Activated B cell treated with CpG ODN at 0.5 μM for 24 hours (primary cell): ENCODE measurements at regions not wholly inside any gene's neighbourhood (a gene's known extent, or its start where the extent isn't known, plus 50 kb on each side); places are given as distances from the start of the nearest gene placed in this dataset.

Experiments
- ATAC-seq: fragments of 200-7000 bp; cut with Tn5 transposase; one replicate; pipeline ENCODE4 v1.10.0; 2021; ENCODE audit warnings: low read depth, mild to moderate bottlenecking, moderate library complexity
- CTCF ChIA-PET: fragments of 350-600 bp; sonication (Branson Sonifier 250); formaldehyde crosslinking; loops from one replicate; lab custom pipeline; 2021; ENCODE audit warnings: antibody characterized with exemption; lab: Charles Lee
- POLR2A ChIA-PET: fragments of 350-600 bp; sonication (Branson Sonifier 250); formaldehyde crosslinking; loops from one replicate; lab custom pipeline; 2021; ENCODE audit warnings: antibody characterized with exemption; lab: Charles Lee
- DNase-seq: peaks from one replicate; pipeline ENCODE4 v3.0.0; 2022
- H3K27ac Mint-ChIP-seq: one replicate; pipeline ENCODE4 v1.8.0; 2020; ENCODE audit warnings: mixed read lengths
- H3K27me3 Mint-ChIP-seq: one replicate; pipeline ENCODE4 v1.8.0; 2021; ENCODE audit warnings: mixed read lengths
- H3K36me3 Mint-ChIP-seq: one replicate; pipeline ENCODE4 v1.8.0; 2021; ENCODE audit warnings: low read depth, mixed read lengths
- H3K4me1 Mint-ChIP-seq: one replicate; pipeline ENCODE4 v1.8.0; 2021; ENCODE audit warnings: mixed read lengths
- H3K4me3 Mint-ChIP-seq: one replicate; pipeline ENCODE4 v1.8.0; 2020; ENCODE audit warnings: mild to moderate bottlenecking, mixed read lengths
- H3K9me3 Mint-ChIP-seq: one replicate; pipeline ENCODE4 v1.8.0; 2020; ENCODE audit warnings: mixed read lengths
- intact Hi-C: fragments of 100-400 bp; cut with micrococcal nuclease; formaldehyde crosslinking; loops from one replicate; pipeline ENCODE4 v1.15.1; 2024
- TF ChIP-seq, protein P1 (sequence below): fragments of 200-600 bp; IDR thresholded peaks from one replicate; pipeline ENCODE4 v1.8.0; 2022; ENCODE audit warnings: antibody characterized with exemption, mild to moderate bottlenecking

- DNase-seq (no peak), ATAC-seq (no peak)
- Mint-ChIP-seq H3K27me3 (no peaks in the 10 kb centered on the region), H3K4me1 (peaks cover 3% of the 10 kb centered on the region), H3K9me3 (no peaks in the 10 kb centered on the region), H3K4me3 (no peak overlapping the region), H3K27ac (no peak overlapping the region), H3K36me3 (no peaks in the 10 kb centered on the region)
- ChIA-PET CTCF (interaction anchor here (0.6 to 1.2 kb wide), 2 partner anchors 102 to 1286 kb away, joined by 3 to 4 read pairs; no protein-coding TSS in a partner anchor), POLR2A (no interaction called here)
- intact Hi-C loops = no loop called here
- TF ChIP-seq, protein P1, sequence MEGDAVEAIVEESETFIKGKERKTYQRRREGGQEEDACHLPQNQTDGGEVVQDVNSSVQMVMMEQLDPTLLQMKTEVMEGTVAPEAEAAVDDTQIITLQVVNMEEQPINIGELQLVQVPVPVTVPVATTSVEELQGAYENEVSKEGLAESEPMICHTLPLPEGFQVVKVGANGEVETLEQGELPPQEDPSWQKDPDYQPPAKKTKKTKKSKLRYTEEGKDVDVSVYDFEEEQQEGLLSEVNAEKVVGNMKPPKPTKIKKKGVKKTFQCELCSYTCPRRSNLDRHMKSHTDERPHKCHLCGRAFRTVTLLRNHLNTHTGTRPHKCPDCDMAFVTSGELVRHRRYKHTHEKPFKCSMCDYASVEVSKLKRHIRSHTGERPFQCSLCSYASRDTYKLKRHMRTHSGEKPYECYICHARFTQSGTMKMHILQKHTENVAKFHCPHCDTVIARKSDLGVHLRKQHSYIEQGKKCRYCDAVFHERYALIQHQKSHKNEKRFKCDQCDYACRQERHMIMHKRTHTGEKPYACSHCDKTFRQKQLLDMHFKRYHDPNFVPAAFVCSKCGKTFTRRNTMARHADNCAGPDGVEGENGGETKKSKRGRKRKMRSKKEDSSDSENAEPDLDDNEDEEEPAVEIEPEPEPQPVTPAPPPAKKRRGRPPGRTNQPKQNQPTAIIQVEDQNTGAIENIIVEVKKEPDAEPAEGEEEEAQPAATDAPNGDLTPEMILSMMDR = no peak
Observed at GRCh38 chr3:113152849-113153248, 58.5 kb upstream of the BOC start.

DNA sequence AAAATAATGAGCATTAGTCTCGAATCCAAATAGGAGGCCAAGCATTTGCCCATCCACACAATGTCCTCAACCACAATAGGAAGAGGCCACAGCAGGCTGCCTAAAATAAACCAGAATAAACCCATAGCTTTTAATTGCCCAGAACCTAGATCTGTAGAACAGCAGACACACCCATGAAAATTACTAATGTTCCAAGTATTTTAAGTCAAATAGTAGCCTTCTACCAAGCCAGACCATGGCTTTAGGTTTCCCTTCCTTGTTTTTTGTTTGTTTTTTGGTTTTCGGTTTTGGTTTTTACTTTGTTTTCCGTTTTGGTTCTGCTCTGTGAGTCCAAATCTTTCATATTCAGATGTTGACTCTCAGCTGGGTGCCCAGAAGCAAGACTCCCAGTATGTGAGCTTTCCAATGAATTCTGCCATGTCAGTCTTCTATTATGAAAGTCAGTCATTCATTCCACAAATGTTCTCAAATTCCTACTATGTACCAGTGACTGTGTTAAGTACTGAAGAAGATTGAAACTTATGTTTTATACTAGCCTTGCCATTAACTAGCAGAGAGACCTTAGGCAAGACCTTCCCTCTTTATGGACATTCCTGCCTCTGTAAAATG, 57.8 kb upstream of the BOC start:
- Mint-ChIP-seq H3K36me3 (no peaks in the 10 kb centered on the region), H3K9me3 (no peaks in the 10 kb centered on the region), H3K4me3 (no peak overlapping the region), H3K27me3 (no peaks in the 10 kb centered on the region), H3K4me1 (peaks cover 3% of the 10 kb centered on the region), H3K27ac (no peak overlapping the region)
- ChIA-PET POLR2A (no interaction called here), CTCF (interaction anchor here (0.6 to 1.2 kb wide), 2 partner anchors 103 to 1286 kb away, joined by 3 to 4 read pairs; no protein-coding TSS in a partner anchor)
- intact Hi-C loops = no loop called here
- DNase-seq = no peak
- ATAC-seq = no peak
- TF ChIP-seq, protein P1 = no peak

- Mint-ChIP-seq H3K36me3 (no peaks in the 10 kb centered on the region), H3K4me1 (peaks cover 3% of the 10 kb centered on the region), H3K4me3 (no peak overlapping the region), H3K27me3 (no peaks in the 10 kb centered on the region), H3K27ac (no peak overlapping the region), H3K9me3 (no peaks in the 10 kb centered on the region)
- DNase-seq (no peak), ATAC-seq (no peak)
- POLR2A ChIA-PET = no interaction called here
- TF ChIP-seq, protein P1 = no peak
- CTCF ChIA-PET = no interaction called here
- intact Hi-C loops = no loop called here
Observed at GRCh38 chr3:113156816-113157333, 54.5 kb upstream of the BOC start.

GRCh38 chr3:113157408-113158030, 53.8 kb upstream of the BOC start:
- Mint-ChIP-seq H3K27me3 (no peaks in the 10 kb centered on the region), H3K4me3 (no peak overlapping the region), H3K9me3 (no peaks in the 10 kb centered on the region), H3K36me3 (no peaks in the 10 kb centered on the region), H3K4me1 (peaks cover 3% of the 10 kb centered on the region), H3K27ac (no peak overlapping the region)
- intact Hi-C loops = no loop called here
- DNase-seq = no peak
- no peak for ATAC-seq
- ChIA-PET CTCF (no interaction called here), POLR2A (no interaction called here)
- TF ChIP-seq, protein P1 = no peak

- CTCF ChIA-PET = no interaction called here
- POLR2A ChIA-PET = no interaction called here
- Mint-ChIP-seq H3K27ac (no peak overlapping the region), H3K9me3 (no peaks in the 10 kb centered on the region), H3K4me3 (no peak overlapping the region), H3K4me1 (peaks cover 3% of the 10 kb centered on the region), H3K27me3 (no peaks in the 10 kb centered on the region), H3K36me3 (no peaks in the 10 kb centered on the region)
- intact Hi-C loops = no loop called here
- no peak for DNase-seq
- TF ChIP-seq, protein P1 = no peak
- no peak for ATAC-seq
Observed at GRCh38 chr3:113158171-113158570, 53.2 kb upstream of the BOC start.
